Anterior cingulate cortex (tissue), 58 donors: ENCODE measurements at regions not wholly inside any gene's neighbourhood (a gene's known extent, or its start where the extent isn't known, plus 50 kb on each side); places are given as distances from the start of the nearest gene placed in this dataset.

ENCODE experiments used
- DNase-seq, 58 donors: peaks; one replicate each; lab custom pipeline; 2025; lab: John Stamatoyannopoulos, UW

DNA sequence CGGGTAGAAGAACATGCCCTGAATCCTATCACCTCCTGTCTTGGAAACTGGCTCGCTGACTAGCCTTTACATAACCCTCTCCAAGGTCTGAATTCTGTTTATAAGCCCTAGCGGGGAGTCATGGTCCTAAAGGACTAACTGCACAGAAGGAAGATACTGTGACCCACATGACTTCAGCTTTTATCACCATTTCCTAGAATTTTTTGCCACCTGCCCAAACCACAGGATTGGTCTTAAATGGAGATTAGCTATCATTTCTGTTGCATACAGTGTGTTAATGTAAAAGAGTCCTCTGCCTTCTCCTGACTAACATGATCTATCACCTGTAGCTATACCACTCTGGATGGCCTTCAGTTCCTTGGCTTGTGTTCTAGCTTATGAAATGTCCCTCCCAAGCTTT lies 319.2 kb downstream of the DUSP6 start:
- DNase-seq: no peak

DNA sequence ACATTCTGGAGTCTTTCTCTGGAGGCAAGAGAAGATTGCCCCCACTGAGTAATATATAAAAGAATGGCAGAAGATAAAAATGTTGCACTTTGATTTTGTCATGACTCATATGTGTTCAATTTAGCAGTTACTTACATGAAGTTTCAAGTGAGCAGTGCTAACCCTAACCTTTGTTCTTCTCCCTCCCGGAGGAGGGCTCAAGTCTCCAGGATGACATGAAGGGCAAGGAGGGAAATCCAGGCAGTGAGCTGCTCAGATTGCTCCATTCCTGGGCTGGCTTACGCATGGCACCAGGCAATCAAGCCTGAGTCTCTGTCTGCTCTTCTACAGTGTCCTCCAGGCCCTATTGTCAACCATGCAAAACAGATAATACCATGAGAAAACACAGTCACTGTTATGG lies 322.3 kb downstream of the DUSP6 start:
- no peak for DNase-seq

- DNase-seq: no peak
Measured at GRCh38 chr12:89024580-89024979, 327.7 kb downstream of the DUSP6 start.

DNA sequence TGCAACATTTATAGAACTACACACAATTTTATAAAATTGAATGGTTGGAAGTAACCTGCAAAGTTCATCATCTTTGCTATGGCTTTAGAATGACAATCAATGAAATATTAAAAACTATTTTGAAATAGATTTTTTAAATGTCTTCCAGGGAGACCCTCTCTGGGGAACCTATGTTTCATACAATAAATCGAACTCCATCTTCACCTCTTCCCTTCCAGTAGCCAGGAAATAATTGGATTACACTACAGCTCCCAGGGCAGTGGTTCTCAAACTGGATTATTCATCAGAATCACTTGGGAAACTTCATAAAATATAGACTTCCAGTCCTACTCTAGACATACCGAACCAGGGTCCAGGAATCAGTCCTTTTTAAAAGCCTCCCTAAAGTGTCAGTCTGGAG lies 328.4 kb downstream of the DUSP6 start:
- no peak for DNase-seq

DNA sequence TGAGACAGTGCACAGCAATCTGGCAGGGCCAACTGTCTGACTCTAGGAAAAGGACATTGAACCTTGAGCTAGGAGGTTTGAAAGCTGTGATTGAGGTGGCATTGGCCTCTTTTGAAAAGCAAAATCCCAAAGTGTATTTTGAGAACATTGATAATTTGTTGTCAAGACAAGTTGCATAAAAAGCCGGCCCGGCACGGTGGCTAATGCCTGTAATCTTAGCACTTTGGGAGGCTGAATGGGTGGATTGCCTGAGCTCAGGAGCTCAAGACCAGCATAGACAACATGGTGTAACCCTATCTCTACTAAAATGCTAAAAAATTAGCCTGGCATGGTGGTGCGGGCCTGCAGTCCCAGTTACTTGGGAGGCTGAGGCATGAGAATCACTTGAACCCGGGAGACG lies 331.6 kb downstream of the DUSP6 start:
- no peak for DNase-seq

DNA sequence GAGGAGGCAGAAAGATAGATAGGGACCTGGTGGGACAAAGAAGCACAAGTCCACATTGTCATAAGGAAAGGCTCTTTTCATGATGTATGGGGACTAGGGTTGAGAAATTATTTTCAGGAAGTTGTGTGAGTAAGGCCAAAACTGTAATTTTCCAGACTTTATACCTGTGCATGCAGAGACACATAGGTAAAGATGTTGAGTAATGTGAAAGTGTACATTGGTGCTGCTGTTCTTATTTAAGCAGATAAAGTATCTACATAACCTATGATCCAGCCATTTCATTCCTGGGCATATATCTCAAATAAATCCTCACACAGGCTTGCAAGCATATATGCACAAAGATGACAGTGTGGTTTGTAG lies 332.2 kb downstream of the DUSP6 start:
- DNase-seq: no peak

GRCh38 chr12:89019439-89020120 lies 332.7 kb downstream of the DUSP6 start:
- DNase-seq: peak in 56 of 58 donors; percentile 3 to 91 (median 58)

- DNase-seq: peak in 26 of 58 donors; percentile 1 to 49 (median 6)
Measured at GRCh38 chr12:89016970-89017778, 335.1 kb downstream of the DUSP6 start.

DNA sequence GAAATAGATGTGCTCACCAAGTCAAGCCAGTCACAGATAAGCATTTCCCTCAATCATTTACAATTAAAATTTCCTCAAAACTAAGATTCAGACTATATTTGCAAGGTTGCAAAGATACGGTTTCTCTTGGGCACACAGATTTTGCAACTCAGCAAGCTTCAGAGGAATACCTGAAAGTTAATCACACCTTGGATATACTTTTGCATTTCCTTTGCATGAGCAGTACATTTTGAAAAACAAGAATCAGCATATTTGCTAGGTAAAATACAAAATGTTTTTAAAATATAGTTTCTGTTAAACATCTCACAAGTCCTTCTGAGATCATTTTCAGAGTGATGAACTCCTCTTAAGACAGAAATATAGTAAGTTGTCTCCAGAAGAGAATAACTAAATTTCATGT lies 336.9 kb downstream of the DUSP6 start:
- DNase-seq: no peak

DNA sequence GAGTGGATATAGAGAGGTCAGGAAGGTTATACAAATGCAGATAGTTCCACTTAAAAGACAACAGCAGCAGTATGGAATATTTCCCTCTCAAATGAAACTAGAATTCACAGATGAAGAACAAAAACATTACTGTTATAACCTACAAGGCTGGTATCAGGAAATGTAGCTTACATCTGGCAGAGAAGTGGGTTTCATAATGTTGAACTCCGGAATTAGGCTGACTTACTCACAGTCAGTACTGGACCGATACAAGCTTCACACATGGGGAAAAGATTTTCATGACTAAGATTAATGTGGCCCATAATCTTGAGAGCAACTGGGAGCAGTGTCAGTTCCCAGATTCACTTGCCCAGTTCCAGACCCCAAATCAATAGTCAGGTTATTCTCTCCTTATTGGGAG lies 353.9 kb downstream of the DUSP6 start:
- DNase-seq: no peak

DNA sequence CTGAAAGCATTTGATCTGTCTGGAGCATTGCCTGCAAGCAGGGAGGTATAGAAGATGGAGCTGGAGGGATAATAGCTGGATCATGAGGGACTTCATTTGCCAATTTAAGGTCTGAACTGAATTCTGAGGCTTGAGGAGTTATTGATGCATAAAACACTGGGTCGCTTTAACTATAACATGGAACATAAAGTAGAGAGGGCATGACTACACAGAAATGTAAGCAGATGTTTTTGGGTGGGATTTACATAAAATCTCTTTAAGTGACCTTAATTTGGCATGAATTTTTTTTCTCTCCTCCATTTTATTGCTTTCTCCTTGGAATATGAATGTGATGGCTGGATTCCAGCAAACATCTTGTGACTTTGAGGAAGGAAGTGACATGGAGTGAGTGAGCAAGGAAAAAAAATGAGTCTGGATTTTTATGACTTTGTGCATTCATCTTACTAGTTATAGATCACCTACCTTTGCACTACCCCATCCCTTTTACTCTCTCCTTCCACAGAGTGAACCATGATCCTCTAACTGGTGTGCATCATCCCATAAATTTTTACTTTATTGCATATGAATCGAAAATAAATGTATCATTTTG lies 356.0 kb downstream of the DUSP6 start:
- no peak for DNase-seq

DNA sequence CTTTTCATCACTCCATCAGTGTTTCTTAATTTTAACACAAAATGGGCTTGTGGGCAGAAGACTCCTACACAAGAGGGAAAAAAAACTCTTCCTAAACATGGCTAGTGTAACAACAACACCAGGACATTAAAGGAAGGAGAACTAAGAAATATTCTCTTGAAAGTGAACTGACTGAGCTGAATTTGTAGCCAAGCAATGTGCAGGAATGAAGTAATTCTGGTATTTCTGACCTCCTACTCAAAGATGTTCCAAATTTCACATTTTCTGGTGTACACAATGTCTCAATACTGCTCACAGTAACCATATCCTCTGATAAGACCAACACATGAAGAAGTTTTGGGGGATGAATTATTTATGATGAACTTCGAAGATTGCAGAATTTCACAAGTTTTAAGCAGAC lies 357.3 kb downstream of the DUSP6 start:
- peak in 1 of 58 donors; percentile 2 for DNase-seq

DNA sequence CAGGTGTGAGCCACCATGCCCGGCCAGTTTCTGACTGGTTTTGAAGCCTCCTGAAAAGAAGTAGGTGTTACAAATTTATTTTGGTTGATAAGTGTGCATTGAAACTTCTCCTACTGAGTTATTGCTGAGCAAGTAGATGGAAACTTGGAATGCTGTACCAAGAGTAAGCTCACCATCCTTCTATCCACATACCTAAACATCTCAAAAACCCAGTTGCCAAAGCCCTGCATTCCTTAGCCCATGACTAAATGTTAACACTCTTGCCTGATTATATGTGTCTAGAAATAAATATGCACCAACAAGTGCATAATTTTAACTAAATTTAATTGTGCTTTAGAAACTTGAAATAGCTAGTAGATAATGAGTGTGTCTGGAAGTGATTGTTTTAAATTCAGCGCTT lies 357.8 kb downstream of the DUSP6 start:
- DNase-seq: no peak

GRCh38 chr12:88993651-88994050 lies 358.6 kb downstream of the DUSP6 start:
- peak in 1 of 58 donors; percentile 0 for DNase-seq

GRCh38 chr12:88986056-88986455 lies 366.2 kb downstream of the DUSP6 start:
- DNase-seq: no peak

DNA sequence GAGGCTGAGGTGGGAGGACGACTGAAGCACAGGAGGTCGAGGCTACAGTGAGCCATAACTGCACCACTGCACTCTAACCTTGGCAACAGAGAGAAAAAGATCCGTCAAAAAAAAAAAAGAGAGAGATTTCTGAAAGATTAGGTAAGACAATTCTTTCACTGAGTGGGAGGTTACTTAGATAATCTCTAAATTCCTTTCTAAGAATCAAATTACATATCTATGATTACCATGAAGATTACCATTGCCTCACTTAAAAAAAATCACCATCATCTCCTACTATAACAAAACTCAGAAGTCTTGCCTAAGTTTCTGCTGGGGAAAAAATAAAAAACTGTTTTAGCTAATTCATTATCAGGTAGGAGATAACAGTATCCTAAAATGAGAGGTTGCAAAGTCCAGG lies 366.7 kb downstream of the DUSP6 start:
- no peak for DNase-seq

DNA sequence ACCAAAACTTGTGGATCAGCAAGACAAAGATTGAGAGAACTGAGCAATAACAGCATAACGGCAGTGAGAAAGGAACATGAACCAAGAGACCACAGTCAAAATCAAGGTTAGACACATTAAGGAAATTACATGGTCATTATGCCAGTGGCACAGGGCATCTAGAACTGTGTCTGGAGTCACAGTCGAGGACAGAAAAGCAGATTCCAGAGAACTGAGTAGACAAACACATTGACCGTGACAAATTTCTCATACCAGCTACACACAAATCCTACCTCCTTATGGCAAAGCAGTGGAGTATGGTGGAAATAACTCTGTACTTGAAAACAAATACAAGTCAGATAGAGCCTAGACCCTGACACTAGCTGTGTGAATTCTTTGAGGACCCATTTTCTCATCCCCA lies 367.3 kb downstream of the DUSP6 start:
- DNase-seq: no peak

DNA sequence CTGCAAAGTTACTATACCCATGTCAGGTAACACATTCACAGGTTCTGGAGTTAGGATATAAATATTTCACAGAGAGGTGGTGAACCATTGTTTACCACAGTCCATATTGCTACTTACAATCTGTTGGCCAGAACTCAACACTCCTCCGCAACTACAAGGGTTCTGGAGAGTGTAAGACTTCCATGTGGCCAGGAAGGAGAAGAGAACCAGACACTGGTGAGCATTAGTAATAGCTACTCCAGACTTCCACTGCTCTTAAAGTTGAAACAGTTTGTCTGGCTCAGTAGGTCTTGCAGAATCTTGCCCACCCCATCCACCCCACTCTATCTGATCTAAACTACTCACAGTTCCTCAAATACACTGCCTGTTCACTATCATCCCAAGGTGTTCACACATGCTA lies 369.6 kb downstream of the DUSP6 start:
- no peak for DNase-seq

GRCh38 chr12:88977115-88977514 lies 375.2 kb downstream of the DUSP6 start:
- DNase-seq: no peak

DNA sequence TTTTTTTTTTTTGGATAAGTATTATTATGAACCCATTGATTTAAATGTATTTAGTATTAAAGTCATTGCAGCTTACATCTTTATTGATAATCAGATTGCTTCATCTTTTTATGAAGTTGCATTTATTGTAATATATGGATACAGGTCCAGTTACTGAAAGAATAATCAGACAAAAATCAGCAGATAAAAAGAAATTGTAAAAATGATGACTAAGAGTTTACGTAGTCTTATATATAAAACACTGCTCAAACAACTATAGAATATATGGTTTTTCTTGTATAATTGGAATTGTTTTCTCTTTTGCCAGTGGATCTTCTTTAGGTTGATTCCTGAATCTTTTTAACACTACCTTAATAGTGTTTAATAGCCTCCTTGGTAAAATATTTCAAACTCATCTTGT lies 378.3 kb downstream of the DUSP6 start:
- DNase-seq: no peak

DNA sequence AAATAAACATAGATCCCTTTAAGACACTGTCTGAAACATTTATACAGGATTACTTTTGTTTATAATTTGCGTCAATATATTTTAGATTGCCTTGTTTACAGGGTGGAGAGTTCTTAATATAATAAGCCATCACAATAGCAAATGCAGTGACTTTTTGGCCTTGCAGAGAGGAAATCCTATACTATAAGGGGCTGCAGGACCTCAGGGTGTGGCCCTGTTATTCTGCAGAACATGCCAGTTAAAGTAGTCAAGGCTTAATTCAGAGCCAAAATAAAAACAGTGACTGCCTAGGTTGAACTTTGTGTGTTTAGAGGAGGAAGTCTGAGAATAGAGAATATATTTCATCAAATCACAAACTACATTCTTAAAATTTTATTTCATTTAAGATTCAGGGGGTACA lies 381.6 kb downstream of the DUSP6 start:
- DNase-seq: no peak

DNA sequence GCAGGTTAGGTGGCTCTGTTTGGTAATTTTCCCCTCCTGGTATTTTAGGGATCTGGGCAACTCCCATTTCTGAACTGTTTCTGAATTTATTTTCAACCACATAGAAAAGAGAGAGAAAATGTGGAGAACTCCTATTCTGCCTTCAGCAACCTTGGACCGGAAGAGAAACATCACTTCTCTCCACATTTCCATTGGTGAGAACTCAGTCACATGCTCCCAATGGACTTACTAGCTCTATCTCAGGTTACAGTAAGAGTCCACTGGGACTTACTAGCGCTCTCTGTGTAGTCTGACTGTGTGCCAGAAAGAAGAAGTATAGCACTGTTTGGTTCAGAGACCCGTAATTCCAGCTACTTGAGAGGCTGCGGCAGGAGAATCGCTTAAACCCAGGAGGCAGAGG lies 383.2 kb downstream of the DUSP6 start:
- no peak for DNase-seq
